ENCODE measurements at regions not wholly inside any gene's neighbourhood (a gene's known extent, or its start where the extent isn't known, plus 50 kb on each side); places are given as distances from the start of the nearest gene placed in this dataset.

DNA sequence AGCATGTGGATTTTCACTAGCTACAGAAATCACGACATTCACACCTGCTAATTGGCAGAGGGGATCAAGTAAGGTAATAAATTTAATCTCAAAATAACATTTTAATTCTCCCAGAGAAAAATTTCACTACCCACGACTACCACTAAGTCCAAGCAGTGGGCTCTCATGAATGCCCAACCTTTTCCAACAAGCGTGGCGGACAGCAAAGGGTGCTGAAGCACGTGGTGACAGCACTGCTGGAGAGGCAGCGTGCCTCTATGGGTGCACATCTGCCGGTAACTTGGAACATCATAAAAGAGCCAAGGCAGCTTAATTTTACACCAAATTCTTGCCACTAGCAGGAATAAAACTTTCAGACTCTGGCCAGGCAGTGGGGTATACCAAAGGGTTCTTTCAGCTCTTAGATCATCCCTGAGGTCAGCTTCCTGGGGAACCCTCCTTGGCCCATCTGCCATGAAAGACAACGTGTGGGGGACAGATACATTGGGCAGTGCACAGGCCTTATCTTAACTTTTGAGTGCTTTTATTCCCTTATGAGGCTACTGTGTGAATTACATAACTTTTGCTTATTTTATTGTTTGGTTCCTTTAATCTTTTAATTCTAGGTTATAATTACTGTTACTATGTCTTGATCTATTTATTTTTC lies 206.7 kb upstream of the KCTD7 start:
- Histone ChIP-seq H3K9me3 (no peaks in the 10 kb centered on the region), H3K4me3 (no peak overlapping the region), H3K4me1 (no peaks in the 10 kb centered on the region), H3K27me3 (no peaks in the 10 kb centered on the region), H3K36me3 (peaks cover 0 to 7% (median 0%) of the 10 kb centered on the region in 4 donors), H3K27ac (no peak overlapping the region)
- 90 to 92% methylated on average over 8 of the region's 8 CpGs for WGBS, 2 donors
- TF ChIP-seq, protein P1, sequence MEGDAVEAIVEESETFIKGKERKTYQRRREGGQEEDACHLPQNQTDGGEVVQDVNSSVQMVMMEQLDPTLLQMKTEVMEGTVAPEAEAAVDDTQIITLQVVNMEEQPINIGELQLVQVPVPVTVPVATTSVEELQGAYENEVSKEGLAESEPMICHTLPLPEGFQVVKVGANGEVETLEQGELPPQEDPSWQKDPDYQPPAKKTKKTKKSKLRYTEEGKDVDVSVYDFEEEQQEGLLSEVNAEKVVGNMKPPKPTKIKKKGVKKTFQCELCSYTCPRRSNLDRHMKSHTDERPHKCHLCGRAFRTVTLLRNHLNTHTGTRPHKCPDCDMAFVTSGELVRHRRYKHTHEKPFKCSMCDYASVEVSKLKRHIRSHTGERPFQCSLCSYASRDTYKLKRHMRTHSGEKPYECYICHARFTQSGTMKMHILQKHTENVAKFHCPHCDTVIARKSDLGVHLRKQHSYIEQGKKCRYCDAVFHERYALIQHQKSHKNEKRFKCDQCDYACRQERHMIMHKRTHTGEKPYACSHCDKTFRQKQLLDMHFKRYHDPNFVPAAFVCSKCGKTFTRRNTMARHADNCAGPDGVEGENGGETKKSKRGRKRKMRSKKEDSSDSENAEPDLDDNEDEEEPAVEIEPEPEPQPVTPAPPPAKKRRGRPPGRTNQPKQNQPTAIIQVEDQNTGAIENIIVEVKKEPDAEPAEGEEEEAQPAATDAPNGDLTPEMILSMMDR (IDR thresholded peaks at IDR 0.05) = no peak
- TF ChIP-seq POLR2AphosphoS5 (IDR thresholded peaks at IDR 0.05) (no peak), POLR2A (IDR thresholded peaks at IDR 0.05) (no peak), EP300 (IDR thresholded peaks at IDR 0.05) (no peak)
- intact Hi-C loops (cut with DNase I) = no loop called here
- no peak for DNase-seq

DNA sequence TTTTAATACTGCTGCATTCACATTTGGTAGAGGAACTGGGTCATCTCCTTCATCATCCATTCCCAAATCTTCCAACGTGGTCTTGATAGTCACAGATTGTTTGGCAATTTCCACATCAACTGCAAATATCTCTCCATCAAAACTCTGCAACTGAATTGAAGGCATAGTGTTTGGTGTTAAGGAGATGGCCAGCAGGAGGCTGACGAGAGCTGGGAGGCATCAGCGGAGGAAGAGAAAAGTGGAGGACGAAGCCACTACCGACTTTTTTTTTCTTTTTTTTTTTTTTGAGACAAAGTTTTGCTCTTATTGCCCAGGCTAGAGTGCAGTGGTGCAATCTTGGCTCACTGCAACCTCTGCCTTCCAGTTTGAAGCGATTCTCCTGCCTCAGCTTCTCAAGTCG lies 205.0 kb upstream of the KCTD7 start:
- Histone ChIP-seq H3K4me1 (no peaks in the 10 kb centered on the region), H3K36me3 (peaks cover 0 to 13% (median 0%) of the 10 kb centered on the region in 4 donors), H3K27ac (no peak overlapping the region), H3K4me3 (no peak overlapping the region), H3K27me3 (no peaks in the 10 kb centered on the region), H3K9me3 (no peaks in the 10 kb centered on the region)
- WGBS, 2 donors = 93% methylated on average over 7 of the region's 7 CpGs
- TF ChIP-seq, protein P1 (IDR thresholded peaks at IDR 0.05) = no peak
- no peak for TF ChIP-seq POLR2AphosphoS5 (IDR thresholded peaks at IDR 0.05)
- no peak for TF ChIP-seq EP300 (IDR thresholded peaks at IDR 0.05)
- no peak for TF ChIP-seq POLR2A (IDR thresholded peaks at IDR 0.05)
- DNase-seq = no peak
- intact Hi-C loops (cut with DNase I) = no loop called here

DNA sequence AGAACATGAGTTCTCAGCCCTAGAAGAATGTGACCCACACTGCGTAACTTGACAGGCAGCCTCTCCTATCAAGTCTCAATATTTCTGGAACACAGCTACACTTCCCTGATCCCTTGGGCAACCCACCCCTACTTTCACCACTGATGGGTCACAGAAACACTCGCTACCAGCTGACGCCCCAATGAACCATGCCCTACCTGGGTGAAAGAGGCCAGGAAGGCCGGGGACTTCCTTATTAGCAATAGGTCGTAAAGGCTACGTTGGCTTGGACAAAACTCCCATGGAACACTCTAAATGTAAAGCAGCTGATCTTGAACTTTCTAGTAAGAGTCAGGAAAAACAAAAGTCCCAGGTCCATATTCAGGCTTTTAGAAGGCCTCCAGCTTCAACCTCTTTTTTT lies 202.3 kb upstream of the KCTD7 start:
- no peak overlapping the region for H3K27ac ChIP-seq
- intact Hi-C loops (cut with DNase I) = no loop called here

DNA sequence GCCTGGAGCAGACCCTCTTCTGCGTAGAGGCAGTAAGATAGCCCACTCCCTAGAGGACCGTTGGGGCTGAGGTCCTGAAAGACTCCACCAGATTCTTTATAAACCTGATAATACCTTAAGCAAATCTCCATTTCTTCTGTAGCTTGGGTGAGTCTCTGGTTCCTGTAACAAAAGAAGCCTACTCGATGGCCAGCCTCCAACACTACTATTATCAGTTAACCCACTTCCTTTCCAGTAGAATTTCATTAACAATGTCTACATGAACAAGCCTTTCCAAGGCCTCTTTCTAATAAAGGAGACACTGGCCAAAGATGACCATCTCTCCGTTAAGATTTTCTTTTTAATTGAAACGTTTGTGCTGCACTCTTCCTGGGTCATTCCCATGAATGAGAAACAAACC lies 201.7 kb upstream of the KCTD7 start:
- Histone ChIP-seq H3K36me3 (peaks cover 0 to 18% (median 0%) of the 10 kb centered on the region in 4 donors), H3K4me1 (no peaks in the 10 kb centered on the region), H3K27me3 (no peaks in the 10 kb centered on the region), H3K27ac (no peak overlapping the region), H3K4me3 (no peak overlapping the region), H3K9me3 (no peaks in the 10 kb centered on the region)
- no peak for DNase-seq
- WGBS, 2 donors = 90 to 92% methylated on average over 5 of the region's 5 CpGs
- intact Hi-C loops (cut with DNase I) = no loop called here
- TF ChIP-seq EP300 (IDR thresholded peaks at IDR 0.05) (no peak), POLR2AphosphoS5 (IDR thresholded peaks at IDR 0.05) (no peak), POLR2A (IDR thresholded peaks at IDR 0.05) (no peak)
- TF ChIP-seq, protein P1 (IDR thresholded peaks at IDR 0.05) = no peak

More for the DNA sequence above, 202.3 kb upstream of the KCTD7 start:
- Histone ChIP-seq H3K4me1 (no peaks in the 10 kb centered on the region), H3K4me3 (no peak overlapping the region), H3K9me3 (no peaks in the 10 kb centered on the region), H3K36me3 (peaks cover 0 to 18% (median 0%) of the 10 kb centered on the region in 4 donors), H3K27me3 (no peaks in the 10 kb centered on the region)
- no peak for TF ChIP-seq POLR2AphosphoS5 (IDR thresholded peaks at IDR 0.05)
- no peak for TF ChIP-seq POLR2A (IDR thresholded peaks at IDR 0.05)
- TF ChIP-seq, protein P1 (IDR thresholded peaks at IDR 0.05) = no peak
- no peak for TF ChIP-seq EP300 (IDR thresholded peaks at IDR 0.05)
- no peak for DNase-seq
- WGBS, 2 donors = 38 to 80% methylated on average over 6 of the region's 6 CpGs

DNA sequence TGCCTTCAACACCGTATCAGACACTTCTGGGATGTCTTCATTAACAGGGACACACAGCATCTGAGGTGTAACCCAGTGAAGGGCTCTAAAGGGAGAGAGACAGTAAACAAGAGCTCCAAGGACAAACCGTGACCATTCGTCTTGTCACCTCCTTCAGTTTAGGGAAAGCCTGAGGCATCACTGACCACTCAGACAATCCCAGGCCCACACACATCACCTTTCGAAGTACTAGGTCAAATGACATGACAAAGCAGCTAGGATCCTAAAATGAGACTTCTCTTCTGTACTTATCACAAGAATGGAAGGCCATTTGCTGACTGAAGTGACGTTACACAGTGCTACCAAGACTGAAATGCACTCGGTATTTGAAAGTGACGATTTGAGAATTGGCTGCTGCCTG lies 200.7 kb upstream of the KCTD7 start:
- TF ChIP-seq EP300 (IDR thresholded peaks at IDR 0.05) (no peak), POLR2AphosphoS5 (IDR thresholded peaks at IDR 0.05) (no peak), POLR2A (IDR thresholded peaks at IDR 0.05) (no peak)
- TF ChIP-seq, protein P1 (IDR thresholded peaks at IDR 0.05) = no peak
- intact Hi-C loops (cut with DNase I) = no loop called here
- no peak for DNase-seq
- Histone ChIP-seq H3K27me3 (no peaks in the 10 kb centered on the region), H3K27ac (no peak overlapping the region), H3K36me3 (peaks cover 0 to 18% (median 0%) of the 10 kb centered on the region in 4 donors), H3K4me3 (no peak overlapping the region), H3K9me3 (no peaks in the 10 kb centered on the region), H3K4me1 (no peaks in the 10 kb centered on the region)
- WGBS, 2 donors = 95 to 96% methylated on average over 7 of the region's 7 CpGs
